ENCODE measurements at regions not wholly inside any gene's neighbourhood (a gene's known extent, or its start where the extent isn't known, plus 50 kb on each side); places are given as distances from the start of the nearest gene placed in this dataset.

DNA sequence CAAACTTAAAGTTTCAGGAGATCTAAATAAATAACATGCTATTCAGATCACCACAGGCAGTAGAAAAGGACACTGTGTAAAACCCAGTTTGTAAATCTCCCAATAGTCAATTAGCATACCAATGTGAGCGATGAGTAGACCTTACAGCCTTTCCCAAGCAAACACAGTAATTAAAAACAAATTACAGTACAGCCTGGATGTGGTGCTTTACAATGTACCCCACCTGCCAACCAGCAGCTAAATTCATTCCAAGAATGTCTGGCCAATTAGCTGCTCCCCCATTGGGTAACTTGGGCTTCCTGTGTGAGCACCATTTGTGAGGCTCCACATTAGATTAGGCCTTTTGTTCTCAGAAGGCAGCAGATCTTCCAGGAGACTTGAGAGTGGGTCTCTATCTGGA lies 635.0 kb downstream of the TBL1XR1 start:
- no peak for DNase-seq (ENCODE audit: low spot score)

DNA sequence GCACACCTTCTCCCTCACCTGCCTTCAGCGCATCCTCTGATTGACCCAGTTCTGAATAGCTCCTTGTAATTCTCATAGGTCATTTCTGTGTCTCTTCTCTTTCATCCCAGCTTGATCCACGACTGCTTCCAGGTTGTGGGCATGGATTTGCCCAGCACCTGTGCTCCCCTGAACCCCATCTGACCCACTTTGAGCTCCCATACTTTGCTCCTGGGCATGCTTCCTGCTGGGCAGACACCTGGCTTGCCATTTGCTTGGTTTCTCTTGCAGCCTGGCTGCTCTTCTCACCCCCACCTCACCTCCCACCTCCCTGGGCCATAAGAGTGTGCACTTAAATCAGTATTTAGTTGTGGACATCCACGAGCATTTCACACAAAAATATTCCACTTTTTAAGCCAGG lies 635.5 kb downstream of the TBL1XR1 start:
- no peak for DNase-seq (ENCODE audit: low spot score)

DNA sequence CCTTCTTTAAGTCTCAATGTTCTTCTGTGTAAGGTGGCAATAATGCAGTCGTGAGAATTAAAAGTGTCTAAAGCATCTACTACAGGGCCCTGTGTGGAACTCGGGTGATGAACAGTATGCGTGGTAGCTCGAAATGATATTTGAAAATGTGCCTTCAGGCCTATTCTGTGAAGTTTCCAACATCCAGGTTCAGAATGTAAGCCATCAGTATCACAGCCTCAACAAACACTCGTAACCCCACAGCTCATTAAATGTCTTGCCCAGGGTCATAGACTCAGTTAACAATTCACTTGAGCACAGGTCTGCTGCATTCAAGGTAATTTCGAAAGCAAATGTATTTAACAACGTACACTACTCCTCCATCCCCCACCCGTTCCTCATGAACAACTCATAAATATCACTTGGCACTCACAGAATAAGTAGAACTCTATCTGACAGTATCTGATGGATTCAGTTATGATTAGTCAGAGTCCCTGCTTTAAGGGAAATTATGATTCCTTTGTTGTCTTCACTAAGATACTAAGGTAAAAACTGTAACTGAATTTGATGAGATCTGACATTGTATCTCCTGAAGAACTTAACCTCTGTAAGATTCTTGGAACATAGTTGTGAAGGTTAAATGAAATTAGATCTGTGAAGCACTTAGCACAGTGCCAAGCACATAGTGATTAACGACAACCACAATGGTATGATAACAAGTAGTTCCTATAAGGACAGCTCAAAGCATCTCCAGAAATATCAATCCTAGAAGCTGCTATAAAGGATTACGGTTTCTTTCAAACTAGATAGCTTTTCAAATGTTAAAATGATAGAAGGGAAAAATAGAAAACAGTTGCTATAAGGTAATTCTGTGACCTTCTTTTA lies 642.3 kb downstream of the TBL1XR1 start:
- DNase-seq (ENCODE audit: low spot score) = no peak

DNA sequence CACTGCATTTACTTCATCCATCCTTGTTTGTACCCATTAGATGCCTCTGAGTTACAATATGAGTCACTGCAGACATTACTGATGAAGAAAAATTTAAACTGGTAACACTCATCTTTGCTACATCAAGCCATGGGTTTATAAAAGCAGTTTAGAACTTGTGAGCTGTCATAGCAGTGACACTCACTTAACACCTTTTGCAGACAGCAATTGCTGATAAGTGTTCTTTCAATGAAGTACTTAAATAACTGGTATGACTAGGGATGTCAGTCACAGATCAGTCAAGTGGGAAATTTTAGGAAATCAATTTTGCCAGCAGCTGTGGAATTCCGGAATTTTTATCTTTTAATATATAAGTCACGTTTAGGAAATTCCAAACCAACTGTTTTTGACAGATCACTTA lies 643.0 kb downstream of the TBL1XR1 start:
- no peak for DNase-seq (ENCODE audit: low spot score)

DNA sequence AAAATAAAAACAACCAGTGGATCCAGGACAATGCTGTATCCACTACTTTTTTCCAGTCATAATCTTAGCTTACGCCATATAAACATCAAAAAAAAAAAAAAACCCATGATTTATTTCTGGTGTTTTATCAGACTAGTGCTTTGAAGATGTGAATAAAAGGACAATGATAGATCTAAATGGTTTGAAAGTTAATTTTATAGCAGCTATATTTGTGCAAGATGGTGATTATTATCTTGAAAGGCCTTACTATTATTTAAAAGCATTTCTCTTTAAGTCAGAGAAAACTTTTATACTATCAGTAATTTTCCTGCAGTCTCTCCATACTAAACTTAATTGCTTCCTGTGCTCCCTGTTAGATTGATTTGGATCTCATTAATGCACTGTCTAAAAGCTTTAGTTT lies 670.3 kb downstream of the TBL1XR1 start:
- no peak for DNase-seq (ENCODE audit: low spot score)

DNA sequence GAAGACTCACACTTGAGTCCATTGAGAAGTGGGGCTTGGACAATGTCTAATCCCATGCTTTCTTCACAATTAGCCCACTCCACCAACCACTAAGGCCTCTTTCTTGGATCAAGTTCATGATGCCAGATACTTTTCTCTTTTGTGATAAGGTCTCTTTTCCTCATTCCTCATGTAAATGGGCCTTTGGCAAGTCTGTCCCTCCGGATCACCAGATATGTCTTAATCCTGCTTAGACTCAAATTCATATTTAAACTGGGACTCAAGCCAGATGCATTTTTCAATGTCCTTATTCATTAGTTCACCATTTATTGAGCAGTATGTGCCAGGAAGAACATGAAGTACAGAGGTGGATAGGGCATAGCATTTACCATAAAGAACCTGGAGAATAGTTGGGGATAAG lies 671.1 kb downstream of the TBL1XR1 start:
- no peak for DNase-seq (ENCODE audit: low spot score)

DNA sequence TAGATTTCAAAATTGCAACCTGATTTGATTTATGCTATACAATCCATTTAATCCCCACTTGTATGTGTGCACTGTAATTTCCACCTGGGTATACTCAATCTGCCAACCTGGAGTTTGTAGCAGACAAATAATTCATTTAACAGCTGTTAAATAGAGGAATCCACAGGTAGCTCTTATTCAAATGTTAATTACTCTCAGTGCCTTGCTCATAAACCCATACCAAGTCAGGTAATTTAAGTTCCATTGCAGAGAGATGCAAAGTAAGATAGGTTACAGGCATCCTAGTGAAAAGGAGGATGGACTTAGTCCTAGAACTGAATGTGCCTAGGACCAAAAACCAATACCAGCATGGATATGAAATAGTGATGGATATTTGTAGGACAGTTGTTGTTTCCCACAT lies 674.2 kb downstream of the TBL1XR1 start:
- no peak for DNase-seq (ENCODE audit: low spot score)

DNA sequence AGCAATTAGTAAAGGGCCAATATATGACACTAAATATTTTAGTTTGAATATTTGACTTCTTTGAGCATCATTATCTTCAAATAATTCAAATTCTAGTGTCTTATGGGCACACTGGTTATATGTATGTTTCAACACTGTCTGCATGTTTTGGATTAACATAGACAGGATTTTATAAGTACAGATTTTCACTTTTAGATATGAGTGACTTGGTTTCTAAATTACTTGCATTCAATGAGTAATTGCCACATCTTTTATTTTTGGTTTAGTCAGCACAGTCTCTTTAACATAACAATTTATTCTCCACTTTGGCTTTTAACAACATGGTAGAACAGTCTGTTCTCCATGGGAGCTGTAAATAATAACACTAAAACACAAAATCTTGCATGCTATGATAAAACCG lies 674.8 kb downstream of the TBL1XR1 start:
- DNase-seq (ENCODE audit: low spot score) = no peak

DNA sequence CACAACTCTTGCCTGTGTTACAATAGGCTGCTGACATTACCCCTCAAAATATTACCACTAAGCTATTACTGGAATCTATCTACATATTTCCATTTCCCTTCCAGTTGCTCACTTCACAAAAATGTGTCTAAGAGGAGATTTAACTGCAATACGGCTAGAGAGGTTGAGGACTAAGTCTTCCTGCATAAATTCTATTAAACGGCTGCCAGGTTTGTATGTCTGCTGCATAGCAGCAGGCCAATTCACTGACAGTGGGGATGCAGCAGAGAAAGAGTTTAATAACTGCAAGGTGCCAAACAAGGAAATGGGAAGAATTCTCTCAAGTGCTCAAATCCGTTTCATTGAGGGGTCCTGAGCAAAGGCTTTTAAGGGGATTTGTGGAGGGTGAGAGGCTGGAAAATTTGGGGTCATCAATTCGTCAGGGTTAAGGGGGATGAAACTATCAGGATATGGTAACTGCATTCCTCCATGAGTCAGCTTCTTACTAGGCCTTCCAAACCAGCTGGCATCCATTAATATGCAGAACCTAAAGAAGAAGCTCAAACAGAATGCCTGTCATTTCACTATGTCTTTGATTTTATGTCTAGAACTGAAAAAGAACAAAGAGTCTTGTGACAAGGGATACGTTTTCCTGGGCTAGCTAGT lies 675.6 kb downstream of the TBL1XR1 start:
- no peak for DNase-seq (ENCODE audit: low spot score)

DNA sequence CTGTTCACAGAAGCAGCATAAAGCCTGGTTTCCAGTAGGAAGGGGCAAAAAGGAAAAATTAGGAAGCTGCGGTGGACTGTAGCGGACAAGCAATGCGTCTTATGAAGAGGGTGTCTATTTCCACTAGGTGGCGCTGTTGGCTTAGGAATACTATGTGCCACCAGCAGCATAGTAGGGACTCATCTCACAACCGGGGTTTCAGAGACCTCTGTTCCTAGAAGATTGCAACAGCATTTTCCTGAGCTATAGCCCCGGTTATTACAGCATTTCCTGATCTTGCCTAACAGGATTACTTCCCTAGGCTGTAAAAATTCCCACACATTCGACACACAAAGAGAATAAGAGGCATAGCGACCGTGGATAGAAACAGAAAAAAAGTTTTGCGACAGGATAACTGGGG lies 683.0 kb downstream of the TBL1XR1 start:
- peak; percentile 35 for DNase-seq (ENCODE audit: low spot score)

DNA sequence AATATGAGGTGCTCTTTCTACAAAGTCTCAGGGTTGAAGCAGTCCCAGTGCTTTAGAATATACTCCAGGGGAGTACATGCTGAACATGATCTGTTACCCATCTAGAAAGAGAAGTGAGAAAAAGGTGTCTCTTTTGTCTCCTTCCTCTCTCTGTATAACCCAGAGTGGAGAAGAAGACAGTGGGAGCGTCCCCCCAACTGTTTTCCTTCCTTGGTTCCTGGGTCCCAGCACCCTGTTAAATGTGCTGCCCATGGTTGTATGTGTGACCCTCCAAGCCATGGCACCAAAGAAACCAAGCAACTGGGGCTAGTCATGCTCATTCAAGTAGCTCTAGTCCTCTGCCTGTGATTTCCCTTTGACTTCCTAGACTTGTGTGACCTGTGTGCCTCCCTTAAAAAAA lies 683.7 kb downstream of the TBL1XR1 start:
- DNase-seq (ENCODE audit: low spot score) = no peak

DNA sequence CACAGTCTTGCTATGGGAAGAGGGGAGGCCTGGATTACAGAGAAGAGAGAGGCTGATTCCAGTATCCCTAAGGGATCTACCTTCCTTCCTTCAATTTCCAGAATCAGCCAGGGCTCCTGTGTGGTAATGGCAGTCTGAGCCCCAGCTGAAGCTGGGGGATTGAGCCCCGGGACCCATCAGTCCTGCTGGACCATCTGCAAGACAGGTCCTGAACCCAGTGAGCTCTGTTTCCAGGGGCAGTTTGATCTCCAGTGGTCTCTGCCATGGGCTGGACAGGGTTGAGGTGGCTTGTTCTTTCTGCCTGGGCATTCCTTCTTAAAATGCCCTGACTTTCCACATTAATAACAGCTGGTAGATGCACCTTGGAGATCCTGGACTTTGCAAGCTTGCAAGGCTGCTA lies 685.2 kb downstream of the TBL1XR1 start:
- DNase-seq (ENCODE audit: low spot score) = no peak

DNA sequence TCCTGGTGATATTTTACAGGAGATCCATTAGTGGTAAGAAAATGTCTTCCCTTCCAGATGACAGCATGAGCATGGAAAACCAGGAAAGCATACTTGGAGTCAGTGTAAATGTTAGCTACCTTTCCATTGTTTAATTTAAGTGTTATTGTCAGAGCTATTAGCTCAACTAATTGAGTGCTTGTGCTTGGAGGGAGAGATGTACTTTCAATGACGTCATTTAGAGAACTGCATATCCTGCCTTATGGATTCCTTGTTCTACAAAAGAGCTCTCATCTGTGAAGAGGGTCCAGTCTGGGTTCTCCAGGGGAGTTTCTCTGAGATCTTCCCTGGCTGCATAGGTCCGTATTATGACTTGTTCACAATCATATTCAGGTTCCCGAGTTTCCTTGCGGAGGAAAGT lies 687.2 kb downstream of the TBL1XR1 start:
- no peak for DNase-seq (ENCODE audit: low spot score)

DNA sequence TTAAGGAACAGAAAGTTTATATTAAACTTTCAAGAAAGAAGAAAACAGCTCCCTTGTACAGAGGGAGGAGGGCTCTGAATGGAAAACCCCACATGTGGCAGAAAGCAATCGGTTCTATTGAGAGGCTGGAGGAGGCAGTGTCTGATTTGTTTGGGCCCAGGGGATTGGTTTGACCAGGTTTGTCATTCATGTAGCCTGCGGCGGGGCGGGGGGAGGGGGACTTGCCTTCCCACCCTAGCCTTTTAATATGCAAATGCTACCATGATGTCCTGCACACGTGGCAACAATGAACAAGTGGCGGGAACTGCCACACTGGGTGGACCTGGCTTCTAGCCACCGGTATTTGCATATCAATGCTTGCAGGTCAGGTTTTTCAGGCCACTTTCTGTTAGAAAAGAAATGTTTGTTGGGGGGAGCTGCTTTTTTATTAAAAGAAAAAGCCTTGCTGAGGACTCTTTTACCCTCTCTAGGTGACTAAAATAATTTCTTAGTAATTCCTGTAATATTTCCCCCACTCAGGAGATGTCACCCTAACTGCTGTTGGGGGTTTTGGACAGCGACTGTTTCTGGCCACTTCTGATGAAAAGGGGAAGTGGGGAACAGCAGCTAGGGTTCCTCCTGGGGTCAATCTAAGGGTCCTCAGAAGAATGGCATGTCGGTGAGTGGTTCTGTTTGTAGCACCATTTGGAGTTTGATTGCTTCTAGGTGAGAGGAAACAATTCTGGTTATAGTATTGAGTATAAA lies 691.2 kb downstream of the TBL1XR1 start:
- DNase-seq (ENCODE audit: low spot score) = no peak

DNA sequence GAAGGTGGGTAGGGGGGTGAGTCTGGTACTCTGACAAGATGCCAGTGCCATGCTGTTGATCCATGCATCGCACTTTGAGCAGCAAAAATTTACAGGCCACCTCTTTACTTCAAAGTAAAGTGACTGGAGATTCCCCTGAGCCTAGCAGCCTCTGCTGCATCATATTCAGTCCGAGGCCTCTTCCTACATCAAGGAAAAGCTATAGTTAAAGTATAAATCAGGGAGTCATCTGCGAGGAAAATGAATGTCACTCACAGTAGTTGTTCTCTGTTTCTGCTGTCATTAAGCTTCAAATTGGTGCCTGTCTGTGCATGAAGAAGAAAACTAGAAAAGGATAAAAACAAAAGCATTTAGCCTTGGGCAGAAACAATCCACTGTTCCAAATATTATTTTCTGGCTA lies 706.2 kb downstream of the TBL1XR1 start:
- no peak for DNase-seq (ENCODE audit: low spot score)

DNA sequence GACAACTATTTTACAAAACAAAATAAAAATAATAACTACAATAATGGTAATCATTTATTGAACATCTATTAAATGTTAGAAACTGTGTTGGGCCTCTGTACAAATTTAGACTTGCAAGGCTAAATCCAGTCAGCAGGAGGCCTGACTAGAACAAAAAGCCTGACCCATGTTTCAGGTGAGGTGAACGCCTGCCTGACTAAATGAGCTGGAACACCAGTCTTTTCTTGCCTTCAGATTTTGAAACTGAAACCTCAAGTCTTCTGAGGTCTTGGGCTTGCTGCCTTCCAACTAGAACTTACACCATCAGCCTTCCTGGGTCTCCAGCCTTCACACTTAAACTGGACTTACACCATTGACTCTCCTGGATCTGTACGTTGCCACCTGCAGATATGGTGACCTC lies 706.9 kb downstream of the TBL1XR1 start:
- DNase-seq (ENCODE audit: low spot score) = no peak

DNA sequence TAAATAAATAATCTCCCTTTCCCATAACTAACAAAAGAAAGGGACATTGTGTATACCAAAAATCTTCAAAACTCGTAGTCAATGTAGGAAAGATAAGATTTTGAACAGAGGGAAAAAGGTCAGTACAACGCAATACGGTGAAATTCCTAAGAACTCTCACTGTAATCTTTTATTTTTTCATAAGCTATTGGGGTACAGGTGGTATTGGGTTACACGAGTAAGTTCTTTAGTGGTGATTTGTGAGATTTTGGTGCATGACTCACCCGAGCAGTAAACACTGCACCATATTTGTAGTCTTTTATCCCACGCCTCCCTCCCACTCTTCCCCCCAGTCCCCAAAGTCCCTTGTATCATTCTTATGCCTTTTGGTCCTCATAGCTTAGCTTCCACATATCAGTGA lies 718.0 kb downstream of the TBL1XR1 start:
- DNase-seq (ENCODE audit: low spot score) = no peak

DNA sequence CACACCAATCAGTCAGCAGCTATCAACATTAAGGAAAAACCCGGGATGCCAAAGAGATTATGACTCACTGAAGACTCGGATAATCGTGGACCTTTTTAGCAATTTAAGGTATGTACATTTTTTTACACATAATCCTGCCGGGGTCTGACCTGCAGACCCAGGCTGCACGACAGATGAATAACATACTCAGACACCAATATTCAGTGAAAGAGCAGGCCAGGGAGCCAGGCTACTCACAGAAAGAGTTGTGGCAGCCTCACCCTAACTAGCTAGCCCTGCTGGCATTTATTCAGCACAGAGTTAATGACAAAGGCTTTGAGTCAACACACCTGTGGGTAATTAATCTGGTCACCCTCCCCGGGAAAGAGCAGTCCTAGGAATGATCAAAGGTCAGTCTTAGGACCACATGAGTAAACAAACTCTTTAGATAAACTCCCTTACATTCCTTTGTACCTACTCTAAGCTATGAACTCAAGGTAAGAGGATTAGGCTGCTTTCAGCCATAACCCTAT lies 727.5 kb downstream of the TBL1XR1 start:
- DNase-seq (ENCODE audit: low spot score) = no peak

DNA sequence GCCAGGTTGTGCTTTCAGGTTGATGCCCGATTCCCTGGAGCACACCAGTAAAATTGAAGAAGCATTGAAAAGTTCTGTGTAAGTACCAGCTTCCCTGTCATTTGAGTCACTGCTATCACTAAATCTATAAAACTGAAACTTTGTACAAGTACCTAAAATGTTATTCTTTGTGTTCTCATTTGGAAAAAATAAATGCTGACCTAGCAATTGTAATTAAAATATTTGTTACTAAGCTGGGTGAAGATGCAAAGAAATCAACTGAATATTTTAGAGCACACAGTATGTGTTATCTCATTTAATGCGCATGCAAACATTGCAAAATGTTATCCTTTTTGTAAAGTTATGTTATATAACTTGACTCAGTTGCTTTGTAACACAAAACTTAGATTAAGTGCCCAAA lies 733.7 kb downstream of the TBL1XR1 start:
- no peak for DNase-seq (ENCODE audit: low spot score)

DNA sequence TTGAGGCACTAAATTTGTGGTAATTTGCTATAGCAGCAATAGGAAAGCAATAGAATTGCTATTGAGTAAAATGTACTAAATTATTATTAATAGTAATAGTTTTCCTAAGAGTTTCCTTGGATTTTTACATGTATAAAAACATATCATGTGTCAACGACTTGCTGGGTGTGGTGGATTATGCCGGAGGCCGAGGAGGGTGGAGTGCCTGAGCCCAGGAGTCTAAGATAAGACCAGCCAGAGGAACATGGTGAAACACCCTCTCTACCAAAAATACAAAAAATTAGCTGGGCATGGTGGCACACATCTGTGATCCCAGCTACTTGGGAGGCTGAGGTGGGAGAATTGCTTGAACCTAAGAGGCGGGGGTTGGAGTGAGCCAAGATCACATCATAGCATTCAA lies 749.9 kb downstream of the TBL1XR1 start:
- no peak for DNase-seq (ENCODE audit: low spot score)

DNA sequence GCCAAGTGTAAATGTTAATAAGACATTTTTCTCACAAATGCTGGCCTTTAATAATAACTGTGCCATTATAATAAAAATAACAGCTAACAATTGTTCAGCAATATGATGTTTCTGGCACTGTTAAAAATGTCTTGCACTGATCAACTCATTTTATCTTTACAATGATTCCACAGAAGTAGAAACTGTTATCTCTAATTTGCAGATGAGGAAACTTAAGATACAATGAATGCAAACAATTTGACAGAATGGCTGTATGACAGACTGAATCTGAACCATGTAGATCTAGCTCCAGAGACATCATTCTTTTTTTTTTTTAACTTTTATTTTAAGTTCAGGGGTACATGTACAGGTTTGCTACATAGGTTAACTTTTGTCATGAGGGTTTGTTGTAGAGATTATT lies 755.0 kb downstream of the TBL1XR1 start:
- DNase-seq (ENCODE audit: low spot score) = no peak

DNA sequence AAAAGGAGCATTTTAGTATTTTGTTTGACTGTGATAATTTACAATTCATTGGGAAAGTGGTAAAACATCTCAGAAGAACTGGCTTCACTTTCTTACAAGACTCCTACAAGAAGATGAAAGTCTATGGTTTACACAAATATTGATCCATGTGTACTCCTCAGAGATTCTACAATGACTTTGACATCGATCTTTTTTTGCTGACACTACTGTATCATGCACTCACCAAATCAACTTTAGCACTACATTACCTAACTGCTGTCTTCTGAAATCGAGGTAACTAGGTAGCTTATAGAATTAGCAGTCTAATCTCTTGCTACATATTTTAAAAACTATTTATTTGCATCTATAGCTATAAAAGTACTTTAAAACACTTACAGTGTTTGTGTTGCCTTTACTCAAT lies 757.6 kb downstream of the TBL1XR1 start:
- no peak for DNase-seq (ENCODE audit: low spot score)

DNA sequence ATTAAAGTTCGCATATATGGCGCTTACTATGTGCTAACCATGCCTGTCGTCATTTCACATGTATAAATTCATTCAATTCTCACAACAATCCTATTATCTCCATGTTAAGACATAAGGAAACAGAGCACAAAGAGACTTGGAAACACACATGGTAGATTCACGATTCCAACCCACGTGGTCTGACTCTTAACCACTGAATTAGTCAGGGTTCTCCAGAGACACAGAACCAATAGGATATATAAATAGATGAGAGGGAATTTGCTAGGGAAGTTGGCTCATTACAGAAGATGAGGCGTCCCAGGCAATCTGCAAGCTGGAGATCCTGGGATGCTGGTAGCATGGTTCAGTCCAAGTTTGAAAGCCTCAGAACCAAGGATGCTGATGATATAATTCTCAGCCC lies 765.3 kb downstream of the TBL1XR1 start:
- no peak for DNase-seq (ENCODE audit: low spot score)

Data from SK-N-DZ (cell line).